MCF 10A (cell line): ENCODE measurements at regions not wholly inside any gene's neighbourhood (a gene's known extent, or its start where the extent isn't known, plus 50 kb on each side); places are given as distances from the start of the nearest gene placed in this dataset.

Experiments used
- BruUV-seq: library from RNA; stranded (reverse); fragments of 400-500 nt; replicated peaks from 2 replicates; lab custom pipeline; 2021; lab: Mats Ljungman, UMichigan
- CTCF ChIA-PET: fragments of 300-600 bp; sonication (Branson Sonifier 250); formaldehyde crosslinking; extraction: SDS; loops from one replicate; lab custom pipeline; 2021; ENCODE audit warnings: antibody characterized with exemption, inconsistent platforms; lab: Yijun Ruan, JAX
- POLR2A ChIA-PET: fragments of 300-600, 350-650 bp; sonication (Branson Sonifier 250); formaldehyde crosslinking; extraction: SDS; loops from one replicate; lab custom pipeline; 2020; ENCODE audit warnings: antibody characterized with exemption, inconsistent platforms; lab: Yijun Ruan, JAX
- DNase-seq: peaks from one replicate; pipeline ENCODE4 v3.0.0-alpha.2; 2018; ENCODE audit not compliant: unreplicated experiment
- H3K27ac Mint-ChIP-seq: one replicate; pipeline ENCODE4 v1.8.0; 2022; ENCODE audit warnings: mild to moderate bottlenecking, low read depth, mixed read lengths; ENCODE audit not compliant: unreplicated experiment
- H3K27me3 Mint-ChIP-seq: one replicate; pipeline ENCODE4 v1.8.0; 2022; ENCODE audit warnings: mixed read lengths; ENCODE audit not compliant: insufficient read depth, unreplicated experiment
- H3K36me3 Mint-ChIP-seq: one replicate; pipeline ENCODE4 v1.8.0; 2022; ENCODE audit warnings: mild to moderate bottlenecking, moderate library complexity, mixed read lengths; ENCODE audit not compliant: insufficient read depth, unreplicated experiment
- H3K4me1 Mint-ChIP-seq: one replicate; pipeline ENCODE4 v1.8.0; 2022; ENCODE audit warnings: mixed read lengths; ENCODE audit not compliant: insufficient read depth, unreplicated experiment
- H3K4me3 Mint-ChIP-seq: one replicate; pipeline ENCODE4 v1.8.0; 2022; ENCODE audit warnings: mild to moderate bottlenecking, moderate library complexity, mixed read lengths; ENCODE audit not compliant: unreplicated experiment
- H3K9me3 Mint-ChIP-seq: one replicate; pipeline ENCODE4 v1.8.0; 2022; ENCODE audit warnings: mixed read lengths; ENCODE audit not compliant: unreplicated experiment
- intact Hi-C: fragments of 100-400 bp; cut with micrococcal nuclease; formaldehyde crosslinking; loops from 2 replicates; pipeline ENCODE4 v1.14.1; 2022
- TF ChIP-seq, protein P1 (sequence below): fragments of 200-600 bp; IDR thresholded peaks from one replicate; pipeline ENCODE4 v1.8.0; 2022; ENCODE audit warnings: antibody characterized with exemption, mild to moderate bottlenecking; ENCODE audit not compliant: unreplicated experiment

DNA sequence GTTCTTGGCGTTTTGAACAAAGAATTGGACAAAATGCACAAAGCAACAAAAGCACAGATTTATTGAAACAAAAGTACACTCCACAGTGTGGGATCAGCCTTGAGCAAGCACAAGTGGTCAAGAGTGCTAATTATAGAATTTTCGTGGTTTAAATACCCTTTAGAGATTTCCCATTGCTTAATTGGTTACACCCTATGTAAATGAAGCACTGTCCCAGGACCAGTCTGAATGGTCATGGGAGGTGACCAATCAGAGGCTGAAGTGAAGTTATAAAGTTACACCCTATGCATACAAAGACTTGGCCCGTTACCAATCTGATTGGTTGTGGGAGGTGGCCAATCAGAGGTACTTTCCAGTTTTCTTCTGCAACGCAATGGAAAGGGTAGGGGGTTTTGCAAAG lies 223.6 kb downstream of the CENPF start:
- Mint-ChIP-seq H3K36me3 (peaks cover 6% of the 10 kb centered on the region), H3K27ac (no peak overlapping the region), H3K4me3 (no peak overlapping the region), H3K9me3 (peaks cover 37% of the 10 kb centered on the region), H3K27me3 (no peaks in the 10 kb centered on the region), H3K4me1 (no peaks in the 10 kb centered on the region)
- no TSS peak for BruUV-seq
- intact Hi-C loops: no loop called here
- TF ChIP-seq, protein P1, sequence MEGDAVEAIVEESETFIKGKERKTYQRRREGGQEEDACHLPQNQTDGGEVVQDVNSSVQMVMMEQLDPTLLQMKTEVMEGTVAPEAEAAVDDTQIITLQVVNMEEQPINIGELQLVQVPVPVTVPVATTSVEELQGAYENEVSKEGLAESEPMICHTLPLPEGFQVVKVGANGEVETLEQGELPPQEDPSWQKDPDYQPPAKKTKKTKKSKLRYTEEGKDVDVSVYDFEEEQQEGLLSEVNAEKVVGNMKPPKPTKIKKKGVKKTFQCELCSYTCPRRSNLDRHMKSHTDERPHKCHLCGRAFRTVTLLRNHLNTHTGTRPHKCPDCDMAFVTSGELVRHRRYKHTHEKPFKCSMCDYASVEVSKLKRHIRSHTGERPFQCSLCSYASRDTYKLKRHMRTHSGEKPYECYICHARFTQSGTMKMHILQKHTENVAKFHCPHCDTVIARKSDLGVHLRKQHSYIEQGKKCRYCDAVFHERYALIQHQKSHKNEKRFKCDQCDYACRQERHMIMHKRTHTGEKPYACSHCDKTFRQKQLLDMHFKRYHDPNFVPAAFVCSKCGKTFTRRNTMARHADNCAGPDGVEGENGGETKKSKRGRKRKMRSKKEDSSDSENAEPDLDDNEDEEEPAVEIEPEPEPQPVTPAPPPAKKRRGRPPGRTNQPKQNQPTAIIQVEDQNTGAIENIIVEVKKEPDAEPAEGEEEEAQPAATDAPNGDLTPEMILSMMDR: no peak
- POLR2A ChIA-PET: no interaction called here
- CTCF ChIA-PET: interaction anchor here (0.6 kb wide), 1 partner anchor 199 kb away, joined by 3 read pairs; no protein-coding TSS in a partner anchor
- no peak for DNase-seq

GRCh38 chr1:214827883-214828282 lies 224.9 kb downstream of the CENPF start:
- H3K9me3 Mint-ChIP-seq: peaks cover 45% of the 10 kb centered on the region

DNA sequence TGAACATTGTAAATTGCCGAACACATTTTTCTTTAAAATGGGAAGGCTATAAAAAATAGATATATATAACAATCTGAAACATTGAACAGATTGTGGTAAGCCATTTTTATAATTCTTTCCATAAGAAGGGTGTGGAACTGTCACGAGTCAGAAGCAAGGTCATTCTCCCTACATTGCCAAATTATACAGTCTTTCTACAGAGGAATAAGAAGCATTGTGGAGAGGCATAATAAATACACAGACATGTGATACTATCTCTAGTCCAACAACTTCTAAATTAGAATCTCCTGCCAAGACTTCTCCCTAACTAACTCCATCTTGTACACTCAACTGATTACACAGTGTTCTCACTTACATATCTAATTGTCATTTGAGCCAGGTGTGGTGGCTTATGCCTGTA lies 227.9 kb downstream of the CENPF start:
- intact Hi-C loops: no loop called here
- POLR2A ChIA-PET: no interaction called here

More at GRCh38 chr1:214827883-214828282, 224.9 kb downstream of the CENPF start:
- intact Hi-C loops: no loop called here
- POLR2A ChIA-PET: no interaction called here
- Mint-ChIP-seq H3K4me1 (no peaks in the 10 kb centered on the region), H3K36me3 (peaks cover 6% of the 10 kb centered on the region), H3K4me3 (no peak overlapping the region), H3K27me3 (no peaks in the 10 kb centered on the region), H3K27ac (no peak overlapping the region)
- DNase-seq: no peak
- CTCF ChIA-PET: interaction anchor here (0.7 to 0.8 kb wide), 3 partner anchors 9 to 19 kb away, joined by 3 to 5 read pairs (median 3); no protein-coding TSS in a partner anchor
- TF ChIP-seq, protein P1: no peak
- no TSS peak for BruUV-seq

DNA sequence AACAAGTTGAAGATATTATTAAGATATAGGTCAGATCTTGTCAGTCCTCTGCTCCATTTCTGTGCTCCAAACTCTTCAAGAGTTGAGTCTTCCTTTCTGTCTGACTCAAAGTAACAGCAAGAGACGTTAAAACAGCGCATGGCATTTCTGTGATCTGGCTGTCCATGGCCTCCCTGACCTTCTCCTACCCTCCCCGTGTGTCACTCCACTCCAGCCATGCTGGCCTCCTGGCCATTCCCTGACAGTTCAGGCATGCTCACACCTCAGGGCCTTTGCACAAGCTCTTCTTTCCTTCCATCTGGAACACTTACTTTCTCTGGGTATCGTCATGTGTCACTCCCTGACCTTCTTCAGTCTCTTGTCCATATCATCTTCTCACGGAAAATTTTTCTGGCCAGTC lies 229.0 kb downstream of the CENPF start:
- CTCF ChIA-PET: interaction anchor here (0.8 to 1.7 kb wide), 2 partner anchors 13 to 315 kb away, joined by 3 to 5 read pairs; no protein-coding TSS in a partner anchor
- no peak for DNase-seq
- H3K27ac Mint-ChIP-seq: no peak overlapping the region
- no peaks in the 10 kb centered on the region for H3K36me3 Mint-ChIP-seq
- TF ChIP-seq, protein P1: no peak
- no peaks in the 10 kb centered on the region for H3K4me1 Mint-ChIP-seq
- no peak overlapping the region for H3K4me3 Mint-ChIP-seq
- intact Hi-C loops: no loop called here
- POLR2A ChIA-PET: no interaction called here
- no peaks in the 10 kb centered on the region for H3K27me3 Mint-ChIP-seq
- peaks cover 23% of the 10 kb centered on the region for H3K9me3 Mint-ChIP-seq
- BruUV-seq: no TSS peak

More for the DNA sequence above, 227.9 kb downstream of the CENPF start:
- Mint-ChIP-seq H3K9me3 (peaks cover 30% of the 10 kb centered on the region), H3K4me1 (no peaks in the 10 kb centered on the region), H3K4me3 (no peak overlapping the region), H3K36me3 (no peaks in the 10 kb centered on the region), H3K27me3 (no peaks in the 10 kb centered on the region), H3K27ac (no peak overlapping the region)
- no TSS peak for BruUV-seq
- CTCF ChIA-PET: interaction anchor here (0.7 to 1.7 kb wide), 2 partner anchors 86 to 316 kb away, joined by 3 to 5 read pairs; no protein-coding TSS in a partner anchor
- no peak for DNase-seq
- TF ChIP-seq, protein P1: no peak
